G401 (cell line): ENCODE measurements at regions not wholly inside any gene's neighbourhood (a gene's known extent, or its start where the extent isn't known, plus 50 kb on each side); places are given as distances from the start of the nearest gene placed in this dataset.

Experiments
- DNase-seq: peaks from one replicate; pipeline ENCODE4 v3.0.0-alpha.2; 2015; ENCODE audit warnings: low spot score
- in situ Hi-C: cut with HindIII; loops from 2 replicates; pipeline ENCODE4 v1.10.0; 2016; ENCODE audit warnings: low sequenced_read_pairs, mixed read lengths

- peak; percentile 50 for DNase-seq
- in situ Hi-C loops, result no loop called here
These were observed 609.9 kb upstream of the AGTR1 start for GRCh38 chr3:148087601-148088371.

DNA sequence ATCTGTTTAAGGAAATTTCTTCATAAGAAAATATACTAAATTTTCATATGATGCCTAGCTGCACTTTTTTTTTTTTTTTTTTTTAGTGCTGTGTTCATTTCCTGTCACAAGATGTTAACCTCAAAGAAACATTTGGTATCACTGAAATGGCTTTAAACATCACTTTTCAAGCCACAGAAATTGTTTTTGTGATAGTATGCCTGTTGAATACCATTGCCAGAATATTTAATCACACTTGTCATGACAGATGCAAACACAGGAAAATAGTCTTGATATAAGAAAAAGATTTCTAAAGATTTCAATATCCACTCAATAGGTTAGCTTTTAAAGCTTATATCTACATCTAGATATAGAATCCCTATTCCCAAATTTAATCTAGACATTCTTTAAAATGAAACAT lies 608.5 kb upstream of the AGTR1 start:
- DNase-seq, result peak; percentile 63
- in situ Hi-C loops, result no loop called here

DNA sequence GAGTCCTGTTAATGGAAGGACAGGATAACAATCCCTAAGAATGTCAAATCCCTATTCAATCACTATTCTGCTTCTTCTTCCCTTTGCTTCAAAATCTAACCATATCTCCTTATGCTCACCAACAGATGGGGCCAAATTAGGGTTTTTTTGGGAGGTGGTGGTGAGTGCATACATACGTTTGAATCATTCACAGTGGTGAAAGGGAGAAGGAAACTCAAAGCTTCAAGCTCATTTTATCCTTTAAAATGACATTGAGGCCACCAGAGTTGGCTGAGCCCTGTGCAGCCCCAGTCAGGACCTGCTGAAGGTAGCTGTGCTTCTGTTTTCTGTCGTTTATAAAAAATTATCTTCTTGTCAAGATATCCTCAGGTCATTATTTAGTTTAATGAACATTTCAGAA lies 607.5 kb upstream of the AGTR1 start:
- in situ Hi-C loops, result no loop called here
- DNase-seq, result peak; percentile 69

DNA sequence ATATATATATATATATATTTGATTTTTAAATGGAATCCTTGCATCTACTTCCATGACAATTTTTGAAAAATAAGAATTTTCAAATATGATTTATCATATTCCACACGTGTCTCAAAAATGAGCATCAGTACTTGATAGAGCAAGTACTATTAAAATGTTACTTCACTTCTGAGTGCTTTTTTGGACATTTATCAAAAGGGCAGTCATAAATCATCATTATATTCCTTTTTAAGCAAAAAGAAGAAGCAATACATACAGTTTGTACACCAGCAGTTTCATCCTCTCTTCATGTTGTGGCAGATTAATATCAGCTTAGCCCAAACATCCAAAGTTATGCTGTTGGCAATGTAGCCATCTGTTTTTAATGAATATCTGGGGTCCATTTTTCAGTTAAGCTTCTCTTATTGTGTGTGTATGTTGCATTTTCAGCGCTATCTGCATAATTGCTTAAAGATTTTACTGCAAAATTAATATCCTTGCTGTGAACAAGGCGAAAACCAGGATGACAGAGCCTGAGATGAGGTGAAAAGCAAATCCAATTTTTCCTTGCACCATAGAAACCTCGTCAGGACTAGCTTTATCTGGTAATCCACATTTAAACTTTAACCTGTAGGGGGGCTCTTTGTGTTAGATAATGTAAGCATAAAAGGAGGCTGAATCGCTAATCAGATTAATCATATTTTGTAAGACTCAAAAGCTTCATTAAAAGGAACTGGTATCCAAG lies 604.9 kb upstream of the AGTR1 start:
- peak; percentile 53 for DNase-seq
- in situ Hi-C loops, result no loop called here

GRCh38 chr3:148093753-148094152 lies 604.0 kb upstream of the AGTR1 start:
- in situ Hi-C loops, result no loop called here
- DNase-seq, result peak; percentile 21

GRCh38 chr3:148095962-148096361 lies 601.7 kb upstream of the AGTR1 start:
- in situ Hi-C loops, result no loop called here
- DNase-seq, result no peak

DNA sequence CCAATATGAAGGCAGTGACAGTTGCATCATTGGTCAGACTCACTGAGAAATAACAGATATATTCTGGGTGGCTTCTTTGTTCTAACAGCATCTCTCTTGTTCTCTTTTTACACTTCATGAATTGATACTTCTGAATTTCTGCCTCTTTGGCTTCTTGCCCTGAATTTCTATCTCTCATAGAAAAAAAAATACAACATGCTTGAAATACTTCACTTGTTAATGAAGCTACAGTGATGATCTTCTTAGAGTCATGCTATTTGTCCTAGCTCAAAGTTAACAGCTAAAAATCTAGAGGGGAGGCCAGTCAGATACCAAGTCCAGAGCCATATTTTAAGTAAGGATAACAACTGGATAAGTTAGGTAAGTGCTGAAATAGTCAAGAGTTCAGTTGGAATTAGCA lies 597.2 kb upstream of the AGTR1 start:
- in situ Hi-C loops, result no loop called here
- DNase-seq, result peak; percentile 7

DNA sequence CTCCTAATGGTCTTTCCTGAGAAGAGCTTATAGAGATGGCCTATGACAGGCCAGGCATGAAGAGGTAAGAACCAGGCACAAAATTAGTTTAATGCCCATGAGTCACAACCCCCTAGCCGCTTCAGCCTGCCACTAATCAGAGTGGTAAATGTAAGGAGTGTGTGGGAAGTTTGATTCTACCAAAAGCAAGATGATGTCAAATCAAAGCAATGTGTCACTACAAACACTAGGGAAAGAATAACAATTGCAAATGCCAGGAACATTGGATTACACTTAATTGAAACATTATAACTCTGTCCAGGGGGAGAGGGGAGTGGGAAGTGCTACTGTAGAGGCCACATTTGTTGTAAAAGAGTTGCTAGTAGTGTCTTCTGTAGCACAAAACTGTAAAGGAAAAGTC lies 596.6 kb upstream of the AGTR1 start:
- peak; percentile 9 for DNase-seq
- in situ Hi-C loops, result no loop called here

DNA sequence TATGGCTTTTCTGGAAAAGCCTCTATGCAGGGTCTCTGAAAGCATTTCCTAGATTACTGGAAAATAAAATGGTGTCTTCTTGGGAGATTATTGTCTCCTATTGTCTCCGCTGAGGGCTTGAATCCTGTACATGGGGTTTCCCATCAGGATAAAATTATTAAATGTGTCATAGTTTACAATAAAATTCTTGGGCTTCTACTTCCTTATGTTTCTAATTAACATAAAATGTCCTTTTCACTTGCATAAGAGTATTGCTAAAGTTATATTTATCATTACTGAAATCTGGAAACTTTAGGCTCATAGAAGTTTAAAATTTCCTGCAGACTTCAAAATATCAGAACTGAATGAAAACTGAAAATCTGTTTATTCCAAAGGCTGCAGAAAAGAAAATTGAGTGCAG lies 595.5 kb upstream of the AGTR1 start:
- no peak for DNase-seq
- in situ Hi-C loops, result no loop called here

DNA sequence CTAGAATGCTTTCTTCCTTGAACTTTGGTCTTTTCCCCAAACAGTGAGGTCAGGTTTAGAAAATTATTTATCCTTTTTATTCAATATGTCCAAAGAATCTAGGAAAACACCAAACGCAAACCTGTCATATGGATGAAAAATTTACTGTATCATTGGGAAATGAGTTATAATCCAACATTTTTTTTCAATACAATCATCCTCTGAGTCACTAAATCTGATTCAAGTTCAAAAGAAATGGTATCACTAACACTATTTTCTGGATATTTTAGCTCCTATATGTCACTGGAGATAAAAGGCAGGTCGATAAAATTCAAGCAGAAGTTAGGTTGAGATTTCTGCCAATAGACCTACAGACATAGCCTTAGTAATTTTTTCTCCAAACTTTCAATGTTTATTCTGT lies 591.6 kb upstream of the AGTR1 start:
- no peak for DNase-seq
- in situ Hi-C loops, result no loop called here

GRCh38 chr3:148126956-148127355 lies 570.7 kb upstream of the AGTR1 start:
- DNase-seq, result no peak
- in situ Hi-C loops, result no loop called here

GRCh38 chr3:148128136-148128535 lies 569.6 kb upstream of the AGTR1 start:
- no peak for DNase-seq

GRCh38 chr3:148131990-148132638 lies 565.6 kb upstream of the AGTR1 start:
- in situ Hi-C loops, result no loop called here
- DNase-seq, result no peak

More at GRCh38 chr3:148128136-148128535, 569.6 kb upstream of the AGTR1 start:
- in situ Hi-C loops, result no loop called here

DNA sequence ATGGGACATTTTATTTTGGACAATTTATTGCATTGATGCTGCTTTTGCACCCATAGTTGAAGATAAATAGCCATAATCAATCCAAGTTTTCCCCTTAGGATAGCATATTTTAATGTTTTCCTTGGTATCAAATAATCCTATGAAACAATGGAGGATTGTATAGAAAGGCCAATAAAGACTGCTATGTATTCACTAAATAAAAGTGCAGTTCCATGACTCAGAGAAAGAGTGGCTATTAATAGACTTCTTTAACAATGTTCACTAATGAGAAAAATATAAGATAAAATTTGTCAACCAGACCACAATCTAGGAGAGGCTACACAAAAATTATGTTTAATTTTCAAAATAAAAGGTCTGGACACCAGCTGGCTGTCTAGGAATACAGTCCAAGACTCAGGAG lies 560.9 kb upstream of the AGTR1 start:
- in situ Hi-C loops, result no loop called here
- DNase-seq, result no peak

DNA sequence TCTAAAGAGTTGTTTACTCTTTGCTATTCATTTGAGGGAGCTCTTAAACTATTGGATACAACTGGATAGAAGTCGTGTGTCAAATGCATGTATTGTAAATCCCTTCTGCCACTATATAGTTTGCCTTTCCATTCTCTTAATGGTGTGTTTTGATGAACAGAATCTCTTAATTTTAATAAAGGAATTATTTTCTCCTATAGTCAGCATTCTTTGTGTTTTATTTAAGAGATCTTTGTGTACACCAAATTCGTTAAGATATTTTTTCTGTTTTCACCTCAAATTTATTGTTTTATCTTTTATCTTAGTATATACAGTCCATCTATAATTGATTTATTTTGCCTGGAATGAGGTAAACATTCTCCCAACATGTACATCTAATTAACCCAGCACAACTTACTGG lies 551.5 kb upstream of the AGTR1 start:
- in situ Hi-C loops, result no loop called here
- DNase-seq, result no peak

DNA sequence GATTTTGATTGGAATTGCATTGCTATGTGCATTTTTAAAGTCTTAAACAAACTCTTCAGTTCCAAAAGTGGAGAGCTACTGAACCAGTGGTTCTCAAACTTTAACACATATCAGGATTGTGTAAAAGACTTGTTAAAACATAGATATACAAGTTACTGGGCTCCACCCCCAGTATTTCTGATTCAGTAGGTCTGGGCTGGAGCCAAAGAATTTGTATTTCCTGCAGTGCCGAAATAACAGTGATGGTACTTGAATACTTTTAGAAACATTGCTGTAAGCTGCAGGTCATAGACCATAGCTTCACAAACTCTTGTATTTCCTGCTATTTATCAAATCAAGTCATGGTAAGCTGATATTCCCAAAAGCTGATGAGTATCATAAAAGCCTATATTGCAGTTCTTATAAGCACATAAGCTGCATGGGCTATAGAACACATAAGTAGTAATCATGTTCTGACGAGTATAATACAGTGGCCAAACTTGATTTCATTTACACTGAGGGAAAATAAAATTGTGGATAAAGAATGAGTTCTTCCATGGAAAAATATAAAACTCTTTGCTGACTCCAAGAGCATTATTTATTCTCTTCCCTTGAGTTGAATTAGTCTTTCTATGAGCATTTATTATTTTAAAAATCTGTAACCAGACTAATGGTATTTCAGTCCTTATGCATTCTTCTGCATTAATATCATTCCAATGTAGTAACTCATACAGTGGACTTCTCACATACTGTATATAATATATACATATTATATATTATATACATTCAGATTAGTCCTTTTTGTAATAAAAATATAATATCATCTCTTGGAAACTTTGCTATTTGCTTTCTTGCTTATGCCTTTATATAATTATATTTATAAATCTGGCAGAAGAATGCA lies 550.5 kb upstream of the AGTR1 start:
- in situ Hi-C loops, result no loop called here
- DNase-seq, result no peak

DNA sequence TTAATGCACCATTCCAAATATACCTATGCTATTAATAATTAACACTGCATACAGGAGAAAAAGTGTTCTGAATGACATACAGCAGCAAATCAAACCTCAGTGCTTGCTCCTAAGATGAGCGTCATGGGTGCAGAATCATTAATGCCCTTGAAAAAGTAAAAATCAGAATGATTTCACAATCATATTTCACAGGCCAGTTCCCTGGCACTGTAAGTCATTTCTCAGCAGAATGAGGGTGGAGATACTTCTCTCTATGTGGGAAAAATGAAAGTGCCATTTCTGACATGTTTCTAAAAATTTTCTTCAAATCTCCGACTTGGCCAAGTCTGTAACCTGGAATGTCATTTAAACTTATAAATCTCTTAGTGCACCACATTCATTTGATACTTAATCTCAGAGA lies 549.8 kb upstream of the AGTR1 start:
- no peak for DNase-seq
- in situ Hi-C loops, result no loop called here

GRCh38 chr3:148149556-148149955 lies 548.1 kb upstream of the AGTR1 start:
- no peak for DNase-seq
- in situ Hi-C loops, result no loop called here

DNA sequence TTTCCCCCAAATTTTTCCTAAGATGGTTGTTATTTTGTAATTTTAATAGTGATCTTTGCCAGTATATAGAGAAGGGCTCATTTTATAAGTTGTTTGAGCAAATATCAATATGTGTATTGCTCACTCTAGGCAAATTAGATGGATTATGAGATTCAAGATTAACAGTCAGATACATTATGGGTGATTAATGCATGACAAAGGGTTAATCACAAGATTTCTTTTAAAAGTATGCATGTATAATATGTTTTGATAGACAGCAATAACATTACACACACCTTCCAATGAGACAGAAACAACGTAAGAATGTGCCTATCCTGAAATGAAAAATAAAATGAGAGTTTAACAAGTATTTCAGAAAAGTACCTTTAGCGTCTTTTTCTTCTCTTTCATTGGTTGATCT lies 547.6 kb upstream of the AGTR1 start:
- in situ Hi-C loops, result no loop called here
- DNase-seq, result no peak
